ENCODE measurements at regions not wholly inside any gene's neighbourhood (a gene's known extent, or its start where the extent isn't known, plus 50 kb on each side); places are given as distances from the start of the nearest gene placed in this dataset.

DNA sequence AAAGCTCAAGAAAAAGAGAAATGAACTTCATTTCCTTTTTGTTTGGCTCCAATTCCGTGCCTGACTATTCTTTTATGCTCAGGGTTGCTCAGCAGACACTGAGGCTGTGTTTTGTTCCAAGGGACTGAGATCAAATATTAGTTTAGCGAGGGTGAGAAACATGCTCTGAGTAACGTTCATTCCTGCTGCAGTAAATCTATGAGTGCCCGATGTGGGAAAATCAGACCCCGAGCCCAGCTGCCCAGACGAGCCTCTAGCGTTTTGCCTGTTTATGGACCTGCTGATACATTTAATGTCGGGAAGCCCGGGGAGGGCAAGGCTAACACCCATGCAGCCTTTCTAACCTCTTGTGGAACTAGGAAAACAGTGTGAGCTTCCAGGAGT is 119.2 kb downstream of the VAPA start:
- no peak for TF ChIP-seq EGR1 (IDR thresholded peaks at IDR 0.05)
- TF ChIP-seq FOXM1 (IDR thresholded peaks at IDR 0.05; ENCODE audit: borderline replicate concordance, low read depth) = no peak
- TF ChIP-seq, protein P1, sequence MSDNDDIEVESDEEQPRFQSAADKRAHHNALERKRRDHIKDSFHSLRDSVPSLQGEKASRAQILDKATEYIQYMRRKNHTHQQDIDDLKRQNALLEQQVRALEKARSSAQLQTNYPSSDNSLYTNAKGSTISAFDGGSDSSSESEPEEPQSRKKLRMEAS (IDR thresholded peaks at IDR 0.05) = no peak
- no peak for TF ChIP-seq CREB1 (IDR thresholded peaks at IDR 0.05; ENCODE audit: low read depth)

- TF ChIP-seq, protein P1 (IDR thresholded peaks at IDR 0.05) = no peak; the same call in 1 of the 2 replicates
- TF ChIP-seq, protein P2, sequence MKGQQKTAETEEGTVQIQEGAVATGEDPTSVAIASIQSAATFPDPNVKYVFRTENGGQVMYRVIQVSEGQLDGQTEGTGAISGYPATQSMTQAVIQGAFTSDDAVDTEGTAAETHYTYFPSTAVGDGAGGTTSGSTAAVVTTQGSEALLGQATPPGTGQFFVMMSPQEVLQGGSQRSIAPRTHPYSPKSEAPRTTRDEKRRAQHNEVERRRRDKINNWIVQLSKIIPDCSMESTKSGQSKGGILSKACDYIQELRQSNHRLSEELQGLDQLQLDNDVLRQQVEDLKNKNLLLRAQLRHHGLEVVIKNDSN (IDR thresholded peaks at IDR 0.05) = no peak
- TF ChIP-seq CEBPB (IDR thresholded peaks at IDR 0.05) (no peak), TEAD4 (IDR thresholded peaks at IDR 0.05) (no peak), REST (IDR thresholded peaks at IDR 0.05; ENCODE audit: low read depth) (no peak), EP300 (IDR thresholded peaks at IDR 0.05; ENCODE audit: borderline replicate concordance) (no peak), CREB1 (IDR thresholded peaks at IDR 0.05; ENCODE audit: low read depth) (no peak), TCF12 (IDR thresholded peaks at IDR 0.05; ENCODE audit: low read depth) (no peak), TAF1 (IDR thresholded peaks at IDR 0.05; ENCODE audit: low read depth) (no peak)
Measured at GRCh38 chr18:10035281-10035991, 121.6 kb downstream of the VAPA start.

DNA sequence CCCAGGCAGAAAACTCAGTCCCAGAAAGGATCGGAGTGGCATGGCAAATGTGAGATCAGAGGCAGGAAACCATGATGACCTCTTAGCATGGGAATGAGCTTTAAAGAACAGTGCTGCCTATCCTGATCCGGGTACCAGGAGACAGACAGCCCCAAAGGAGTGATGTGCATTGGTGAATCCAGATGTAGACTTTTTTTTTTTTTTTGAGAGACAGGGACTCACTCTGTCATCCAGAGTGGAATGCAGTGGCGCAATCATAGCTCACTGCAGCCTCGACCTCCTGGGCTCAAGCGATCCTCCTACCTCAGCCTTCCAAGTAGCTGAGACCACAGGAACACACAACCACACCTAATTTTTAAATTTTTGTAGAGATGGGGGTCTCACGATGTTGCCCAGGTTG is 122.7 kb downstream of the VAPA start:
- TF ChIP-seq NFIC (IDR thresholded peaks at IDR 0.05) = no peak
- no peak for TF ChIP-seq RAD21 (IDR thresholded peaks at IDR 0.05; ENCODE audit: low read depth)
- no peak for TF ChIP-seq TEAD4 (IDR thresholded peaks at IDR 0.05)
- no peak for TF ChIP-seq EP300 (IDR thresholded peaks at IDR 0.05; ENCODE audit: borderline replicate concordance)
- no peak for TF ChIP-seq YY1 (IDR thresholded peaks at IDR 0.05; ENCODE audit: low read depth)
- TF ChIP-seq, protein P2 (IDR thresholded peaks at IDR 0.05) = no peak
- no peak for TF ChIP-seq REST (IDR thresholded peaks at IDR 0.05; ENCODE audit: low read depth)
- no peak for TF ChIP-seq FOXM1 (IDR thresholded peaks at IDR 0.05; ENCODE audit: borderline replicate concordance, low read depth)

GRCh38 chr18:10037181-10037580 is 123.4 kb downstream of the VAPA start:
- no peak for TF ChIP-seq EP300 (IDR thresholded peaks at IDR 0.05; ENCODE audit: borderline replicate concordance)
- no peak for TF ChIP-seq YY1 (IDR thresholded peaks at IDR 0.05; ENCODE audit: low read depth)
- TF ChIP-seq FOXM1 (IDR thresholded peaks at IDR 0.05; ENCODE audit: borderline replicate concordance, low read depth) = no peak

- no peak for TF ChIP-seq EGR1 (IDR thresholded peaks at IDR 0.05)
- TF ChIP-seq REST (IDR thresholded peaks at IDR 0.05; ENCODE audit: low read depth) = no peak
- TF ChIP-seq, protein P1 (IDR thresholded peaks at IDR 0.05) = no peak
- TF ChIP-seq, protein P2 (IDR thresholded peaks at IDR 0.05) = no peak
- TF ChIP-seq NFIC (IDR thresholded peaks at IDR 0.05) = no peak
- no peak for TF ChIP-seq CREB1 (IDR thresholded peaks at IDR 0.05; ENCODE audit: low read depth)
- TF ChIP-seq TCF12 (IDR thresholded peaks at IDR 0.05; ENCODE audit: low read depth) = no peak
- TF ChIP-seq ZBTB7A (IDR thresholded peaks at IDR 0.05; ENCODE audit: low read depth) = no peak
- no peak for TF ChIP-seq YY1 (IDR thresholded peaks at IDR 0.05; ENCODE audit: low read depth)
- no peak for TF ChIP-seq EP300 (IDR thresholded peaks at IDR 0.05; ENCODE audit: borderline replicate concordance)
- TF ChIP-seq FOXM1 (IDR thresholded peaks at IDR 0.05; ENCODE audit: borderline replicate concordance, low read depth) = no peak
- no peak for TF ChIP-seq RAD21 (IDR thresholded peaks at IDR 0.05; ENCODE audit: low read depth)
- TF ChIP-seq TAF1 (IDR thresholded peaks at IDR 0.05; ENCODE audit: low read depth) = no peak
- no peak for TF ChIP-seq CEBPB (IDR thresholded peaks at IDR 0.05)
- TF ChIP-seq TEAD4 (IDR thresholded peaks at IDR 0.05) = no peak
Measured at GRCh38 chr18:10038268-10038667, 124.5 kb downstream of the VAPA start.

Data from Ishikawa (cell line).